ENCODE measurements at regions not wholly inside any gene's neighbourhood (a gene's known extent, or its start where the extent isn't known, plus 50 kb on each side); places are given as distances from the start of the nearest gene placed in this dataset.
"Not testable (repeated sequence)": the region's sequence is repeated elsewhere in the genome, so short reads cannot be mapped to it uniquely, and the experiment has no call there.

DNA sequence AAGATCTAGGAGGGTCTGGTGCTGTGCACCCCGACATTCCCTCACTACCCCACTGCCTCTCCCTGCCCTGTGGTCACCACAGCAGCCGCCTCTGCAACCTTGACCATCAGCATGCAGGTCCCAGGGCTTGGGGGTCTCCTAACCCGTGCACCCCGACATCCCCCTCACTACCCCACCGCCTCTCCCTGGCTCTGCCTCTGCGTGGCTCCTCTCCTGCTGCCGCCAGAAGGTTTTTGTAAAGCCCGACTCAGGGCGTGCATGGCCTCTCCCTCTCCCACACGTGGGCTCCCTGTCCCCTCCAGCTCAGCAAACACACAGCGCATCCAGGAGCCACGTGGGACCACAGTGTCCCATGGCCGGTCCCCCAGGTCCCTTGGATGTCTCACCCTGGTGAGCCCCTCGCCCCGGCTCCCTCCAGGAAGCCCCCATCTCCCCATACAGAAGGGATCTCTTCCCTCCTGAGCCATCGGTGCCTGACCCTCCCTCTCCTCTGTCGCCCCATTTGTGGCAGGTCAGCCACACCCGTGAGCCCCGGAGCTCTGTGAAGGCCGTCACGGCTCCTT, 112.5 kb upstream of the LPCAT1 start:
- TF ChIP-seq, protein P1, sequence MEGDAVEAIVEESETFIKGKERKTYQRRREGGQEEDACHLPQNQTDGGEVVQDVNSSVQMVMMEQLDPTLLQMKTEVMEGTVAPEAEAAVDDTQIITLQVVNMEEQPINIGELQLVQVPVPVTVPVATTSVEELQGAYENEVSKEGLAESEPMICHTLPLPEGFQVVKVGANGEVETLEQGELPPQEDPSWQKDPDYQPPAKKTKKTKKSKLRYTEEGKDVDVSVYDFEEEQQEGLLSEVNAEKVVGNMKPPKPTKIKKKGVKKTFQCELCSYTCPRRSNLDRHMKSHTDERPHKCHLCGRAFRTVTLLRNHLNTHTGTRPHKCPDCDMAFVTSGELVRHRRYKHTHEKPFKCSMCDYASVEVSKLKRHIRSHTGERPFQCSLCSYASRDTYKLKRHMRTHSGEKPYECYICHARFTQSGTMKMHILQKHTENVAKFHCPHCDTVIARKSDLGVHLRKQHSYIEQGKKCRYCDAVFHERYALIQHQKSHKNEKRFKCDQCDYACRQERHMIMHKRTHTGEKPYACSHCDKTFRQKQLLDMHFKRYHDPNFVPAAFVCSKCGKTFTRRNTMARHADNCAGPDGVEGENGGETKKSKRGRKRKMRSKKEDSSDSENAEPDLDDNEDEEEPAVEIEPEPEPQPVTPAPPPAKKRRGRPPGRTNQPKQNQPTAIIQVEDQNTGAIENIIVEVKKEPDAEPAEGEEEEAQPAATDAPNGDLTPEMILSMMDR (IDR thresholded peaks at IDR 0.05): not testable (repeated sequence)
- TF ChIP-seq GATA2 (CRISPR knock-in tag; IDR thresholded peaks at IDR 0.05); EZH2phosphoT487 (IDR thresholded peaks at IDR 0.05; ENCODE audit: borderline replicate concordance, low read depth); POLR2AphosphoS5 (IDR thresholded peaks at IDR 0.05; ENCODE audit: low read depth, low read length); SIN3A (IDR thresholded peaks at IDR 0.05; ENCODE audit: borderline replicate concordance, low read depth, low read length); TAF1 (IDR thresholded peaks at IDR 0.05; ENCODE audit: borderline replicate concordance, low read depth, low read length); MEF2A (IDR thresholded peaks at IDR 0.05; ENCODE audit: borderline replicate concordance, low read depth); TCF12 (IDR thresholded peaks at IDR 0.05): not testable (repeated sequence)
